G401.6 (cell line): ENCODE measurements at regions not wholly inside any gene's neighbourhood (a gene's known extent, or its start where the extent isn't known, plus 50 kb on each side); places are given as distances from the start of the nearest gene placed in this dataset.

Source experiments
- FAIRE-seq: peaks from 2 replicates; lab custom pipeline; 2012; peaks lifted over from hg19 to GRCh38; lab: Jason Lieb, UNC

DNA sequence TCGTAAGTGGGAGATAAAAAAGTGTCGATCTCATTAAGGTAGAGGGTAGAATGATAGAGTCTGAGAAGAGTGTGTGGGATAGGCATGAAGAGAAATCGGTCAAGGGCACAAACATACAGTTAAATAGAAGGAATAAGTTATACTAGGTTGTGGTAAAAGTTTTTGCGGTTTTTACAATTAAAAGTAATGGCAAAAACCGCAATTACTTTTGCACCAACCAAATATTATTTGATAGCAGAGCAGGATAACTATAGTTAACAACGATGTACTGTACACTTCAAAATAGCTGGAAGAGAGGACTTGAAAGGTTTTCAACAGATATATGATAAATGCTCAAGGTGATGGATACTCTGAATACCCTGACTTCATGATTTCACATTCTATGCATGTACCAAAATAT, 135.8 kb upstream of the CDH12 start:
- FAIRE-seq: no peak

DNA sequence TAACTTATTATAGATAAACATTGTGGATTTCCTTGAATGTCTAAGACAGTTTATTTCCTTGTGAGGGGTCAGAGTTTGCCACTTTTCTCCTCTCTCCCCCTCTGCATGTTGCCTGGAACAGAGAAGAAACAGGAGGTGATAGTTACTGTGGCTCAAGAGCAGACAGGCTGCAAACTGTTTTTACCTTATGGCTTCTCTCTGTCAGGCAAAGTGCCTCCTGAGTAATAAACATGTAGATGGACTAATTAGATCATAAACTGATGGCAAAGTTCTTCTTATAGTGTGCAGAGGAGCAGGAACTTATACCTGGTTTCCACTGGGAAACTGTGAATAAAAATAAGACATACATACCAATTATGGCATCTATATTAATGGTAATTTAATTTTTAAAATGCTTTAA, 133.1 kb upstream of the CDH12 start:
- FAIRE-seq: no peak

DNA sequence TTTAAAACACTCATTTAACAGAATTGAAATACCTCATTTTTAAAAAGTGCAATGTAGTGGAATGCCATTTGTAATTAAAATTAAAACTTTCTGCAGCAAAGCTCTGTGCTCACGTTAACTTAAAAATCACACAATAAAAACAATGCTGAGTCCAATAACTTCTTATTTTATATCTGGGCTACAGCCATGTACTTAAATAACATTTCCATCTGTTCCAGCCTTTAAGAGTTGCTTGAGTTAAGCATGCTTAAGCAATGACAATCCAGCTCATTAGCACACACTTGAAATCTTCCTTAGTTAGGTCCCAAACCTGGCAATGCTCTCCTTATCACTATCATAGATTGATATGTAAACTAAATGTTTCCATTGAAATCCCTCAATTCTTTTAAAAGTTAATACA, 132.3 kb upstream of the CDH12 start:
- FAIRE-seq: no peak

DNA sequence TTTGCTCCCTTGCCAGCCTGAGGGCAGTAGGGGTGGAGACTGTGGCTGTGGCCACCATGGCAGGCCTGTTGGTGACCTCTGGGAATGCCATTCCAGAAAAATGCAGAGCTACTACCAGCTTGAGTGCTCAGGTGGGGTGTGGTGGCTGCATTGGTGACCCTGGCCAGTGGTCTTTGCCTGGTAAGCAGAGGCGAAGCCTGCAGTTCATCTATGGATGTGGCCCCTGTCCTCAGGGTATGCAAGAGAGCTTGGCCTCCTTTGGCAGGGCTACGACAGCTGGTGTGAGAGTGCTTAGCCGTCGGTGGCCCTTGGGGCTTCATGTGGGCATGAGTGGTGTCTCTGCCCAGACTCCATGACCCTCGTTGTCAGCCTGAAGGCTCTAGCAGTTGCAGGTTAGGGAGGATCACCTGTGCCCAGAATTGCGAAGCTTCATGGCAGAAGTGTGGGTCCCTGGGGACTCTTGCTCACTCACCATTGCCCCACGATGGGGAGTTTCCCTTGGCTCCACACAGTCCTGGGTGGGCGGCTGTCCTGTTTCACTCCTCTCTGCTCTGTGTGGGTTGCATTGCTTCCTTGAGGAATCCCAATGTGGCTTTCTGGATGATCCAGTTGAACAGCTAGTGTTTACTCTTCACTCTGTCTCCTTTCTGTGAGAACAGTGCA, 117.9 kb upstream of the CDH12 start:
- no peak for FAIRE-seq

DNA sequence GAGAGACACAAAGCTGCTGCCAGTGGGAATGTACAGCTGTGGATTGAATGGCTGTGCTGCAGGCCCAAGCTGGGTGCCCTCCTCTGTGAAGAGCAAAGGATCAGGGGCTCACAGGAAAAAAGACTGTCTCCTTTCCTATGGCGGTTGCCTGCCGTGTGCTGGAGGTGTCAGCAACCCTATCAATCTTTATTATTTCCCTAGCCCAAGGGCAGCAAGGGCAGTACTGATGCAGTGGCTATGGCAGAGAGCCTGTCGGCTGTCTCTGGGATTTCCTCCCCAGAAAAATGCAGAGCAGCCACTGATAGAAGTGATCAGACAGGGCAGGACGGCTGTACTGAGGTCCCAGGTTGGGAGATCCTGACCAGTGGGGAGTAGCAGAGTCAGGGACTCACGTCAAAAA, 117.3 kb upstream of the CDH12 start:
- FAIRE-seq: no peak

DNA sequence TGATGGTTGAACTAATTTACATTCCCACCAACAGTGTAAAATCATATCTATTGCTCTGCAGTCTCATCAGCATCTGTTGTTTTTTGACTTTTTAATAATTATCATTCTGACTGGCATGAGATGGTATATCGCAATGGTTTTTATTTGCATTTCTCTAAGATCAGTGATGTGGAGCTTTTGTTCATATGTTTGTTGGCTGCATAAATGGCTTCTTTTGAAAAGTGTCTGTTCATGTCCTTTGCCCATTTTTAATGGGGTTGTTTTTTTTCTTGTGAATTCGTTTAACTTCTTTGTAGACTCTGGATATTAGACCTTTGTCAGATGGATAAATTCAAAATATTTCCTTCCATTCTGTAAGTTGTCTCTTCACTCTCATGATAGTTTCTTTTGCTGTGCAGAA, 115.2 kb upstream of the CDH12 start:
- no peak for FAIRE-seq

DNA sequence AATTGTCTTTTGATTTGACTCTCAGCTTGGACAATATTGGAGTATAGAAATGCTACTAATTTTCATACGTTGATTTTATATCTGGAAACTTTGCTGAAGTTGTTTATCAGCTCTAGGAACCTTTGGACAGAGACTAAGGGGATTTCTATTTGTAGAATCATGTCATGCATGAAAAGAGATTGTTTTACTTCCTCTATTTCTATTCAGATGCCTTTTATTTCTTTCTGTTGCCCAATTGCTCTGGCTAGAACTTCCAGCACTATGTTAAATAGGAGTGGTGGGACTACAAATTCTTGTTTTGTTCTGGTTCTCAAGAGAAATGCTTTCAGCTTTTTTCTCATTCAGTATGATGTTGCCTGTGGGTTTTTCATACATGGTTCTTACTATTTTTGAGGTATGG, 112.8 kb upstream of the CDH12 start:
- FAIRE-seq: no peak

DNA sequence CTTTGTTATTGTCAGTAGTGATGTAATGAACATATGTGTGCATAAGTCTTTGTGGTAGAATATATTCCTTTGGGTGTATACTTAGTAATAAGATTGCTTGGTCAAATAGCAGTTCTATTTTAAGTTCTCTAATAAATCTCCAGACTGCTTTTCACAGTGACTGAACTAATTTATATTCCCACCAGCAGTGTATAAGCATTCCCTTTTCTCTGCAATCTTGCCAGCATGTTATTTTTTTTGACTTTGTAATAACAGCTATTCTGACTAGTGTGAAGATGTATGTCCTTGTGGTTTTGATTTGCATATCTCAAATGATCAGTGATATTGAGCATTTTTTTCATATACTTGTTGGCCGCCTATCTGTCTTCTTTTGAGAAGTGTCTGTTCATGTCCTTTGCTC, 111.5 kb upstream of the CDH12 start:
- no peak for FAIRE-seq

DNA sequence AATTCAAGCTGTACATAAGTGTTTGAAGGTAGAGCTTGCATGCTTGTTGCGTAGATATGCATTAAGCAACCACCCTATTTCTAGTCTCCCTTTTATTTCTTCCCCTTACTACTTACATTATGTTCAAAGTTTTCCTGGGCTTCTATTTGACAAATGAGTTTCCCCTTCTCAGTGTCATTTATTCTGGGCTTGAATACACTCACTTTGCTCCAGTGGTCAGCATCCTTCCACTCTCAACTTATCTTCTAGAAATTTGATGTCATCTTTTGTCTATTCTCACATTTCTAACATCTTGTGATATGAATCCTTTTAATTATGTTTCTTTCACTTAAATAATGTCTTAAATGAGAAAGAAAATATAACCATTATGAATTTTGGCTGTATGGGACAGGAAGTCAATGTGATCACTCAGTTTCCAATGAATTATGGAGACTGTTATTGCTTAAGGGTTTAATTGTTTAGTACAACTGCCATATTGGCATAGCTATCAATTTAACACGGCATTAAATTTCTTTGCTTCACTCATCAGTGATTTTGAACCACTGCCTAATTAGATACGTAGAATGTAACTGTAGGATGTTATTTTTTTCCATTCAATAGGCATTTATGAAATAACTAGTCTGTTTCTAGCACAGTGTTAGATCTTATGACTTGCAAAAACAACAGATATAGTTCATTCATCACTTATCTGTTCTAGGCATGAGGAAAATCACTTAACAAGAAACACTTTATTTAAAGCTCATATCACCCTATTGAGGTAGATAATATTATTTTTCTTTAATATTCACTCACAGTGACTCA, 105.5 kb upstream of the CDH12 start:
- FAIRE-seq: no peak

DNA sequence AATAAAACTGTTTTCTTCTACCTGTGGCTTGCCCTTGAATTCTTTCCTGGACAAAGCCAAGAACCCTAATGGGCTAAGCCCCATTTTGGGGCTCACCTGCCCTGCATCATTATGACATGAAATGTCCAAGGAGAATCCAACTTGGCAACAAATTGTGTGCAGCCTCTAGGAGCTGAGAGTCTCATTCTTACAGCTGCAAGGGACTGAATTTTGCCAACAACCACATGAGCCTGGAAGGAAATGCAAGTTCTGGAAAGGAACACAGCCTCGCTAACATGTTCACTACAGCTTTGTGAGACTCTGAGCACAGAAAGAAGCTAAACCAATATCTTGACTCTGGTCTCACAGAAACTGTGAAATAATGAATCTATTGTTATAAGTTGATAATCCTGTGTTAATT, 94.8 kb upstream of the CDH12 start:
- no peak for FAIRE-seq

DNA sequence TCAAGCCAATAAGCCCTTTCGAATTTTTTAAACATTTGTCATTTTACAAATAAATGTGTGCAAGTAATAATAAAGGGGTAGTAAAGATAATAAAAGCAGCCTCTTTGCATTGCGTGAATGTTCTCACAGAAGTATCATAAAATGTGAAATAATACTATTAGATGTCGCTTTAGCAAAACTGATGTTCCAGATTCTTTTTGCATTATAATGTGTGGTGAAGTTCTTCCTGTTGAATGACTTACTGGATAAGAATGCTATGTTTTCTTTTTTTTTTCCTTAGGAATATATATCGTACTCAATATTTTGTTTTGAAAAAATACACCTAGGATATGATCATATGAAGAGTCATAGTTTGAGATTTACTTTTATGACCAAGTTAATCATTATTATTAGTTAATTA, 85.2 kb upstream of the CDH12 start:
- no peak for FAIRE-seq

DNA sequence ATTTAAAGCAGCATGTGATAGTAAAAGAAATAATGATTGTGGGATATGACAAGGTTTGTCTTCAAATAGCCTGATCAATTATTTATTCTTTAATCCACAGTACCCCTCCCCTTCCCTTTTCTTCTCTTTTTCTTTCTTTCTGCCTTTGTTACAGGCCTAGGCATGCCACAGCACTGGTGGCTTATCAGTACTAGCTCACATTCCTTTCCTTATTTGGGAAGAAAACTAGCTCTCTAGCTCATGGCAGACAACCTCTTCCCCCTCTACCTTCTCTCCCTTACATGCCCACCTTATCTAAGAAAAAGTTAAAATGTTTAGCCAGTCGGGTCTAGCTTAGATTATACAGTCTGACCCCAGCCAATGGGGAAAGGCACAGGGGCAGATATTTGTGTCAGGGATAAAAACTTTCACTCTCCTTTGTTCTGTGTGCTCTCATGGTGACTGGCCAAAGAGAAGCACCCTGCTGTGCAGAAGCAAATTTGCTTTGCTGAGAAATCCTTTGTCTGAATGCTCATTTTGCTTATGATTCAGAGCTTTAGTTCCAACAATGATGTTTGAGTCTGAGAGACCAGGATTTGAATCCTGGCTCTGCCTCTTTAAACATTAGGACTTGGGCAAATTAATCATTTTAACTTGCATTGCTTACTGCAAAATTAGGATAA, 75.8 kb upstream of the CDH12 start:
- no peak for FAIRE-seq

DNA sequence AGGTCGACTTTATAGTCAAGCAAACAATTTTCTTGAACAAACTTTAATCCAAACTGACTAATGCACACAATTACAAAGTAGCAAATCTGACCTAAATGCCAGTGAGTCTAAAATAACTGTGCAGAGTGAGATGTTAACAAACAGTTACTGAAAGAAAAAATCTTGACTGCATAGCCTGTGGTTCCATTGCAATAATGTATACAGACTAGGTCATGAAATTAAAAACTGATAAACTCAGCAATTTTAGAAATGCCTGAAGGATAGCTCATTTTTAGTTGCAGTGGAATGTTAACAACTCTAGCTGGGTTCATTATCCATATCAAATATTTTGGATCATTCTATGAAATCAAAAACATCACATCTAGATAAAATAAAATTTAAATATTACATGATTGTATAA, 73.4 kb upstream of the CDH12 start:
- FAIRE-seq: no peak

DNA sequence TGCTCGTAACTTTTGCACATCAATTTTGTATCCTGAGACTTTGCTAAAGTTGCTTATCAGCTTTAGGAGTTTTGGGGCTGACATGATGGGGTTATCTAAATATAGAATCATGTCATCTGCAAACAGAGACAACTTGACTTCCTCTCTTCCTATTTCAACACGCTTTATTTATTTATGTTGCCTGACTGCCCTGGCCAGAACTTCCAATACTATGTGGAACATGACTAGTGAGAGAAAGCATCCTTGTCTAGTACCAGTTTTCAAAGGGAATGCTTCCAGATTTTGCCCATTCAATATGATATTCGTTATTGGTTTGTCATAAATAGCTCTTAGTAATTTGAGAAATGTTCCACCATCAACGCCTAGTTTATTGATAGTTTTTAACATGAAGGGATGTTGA, 65.4 kb upstream of the CDH12 start:
- no peak for FAIRE-seq

DNA sequence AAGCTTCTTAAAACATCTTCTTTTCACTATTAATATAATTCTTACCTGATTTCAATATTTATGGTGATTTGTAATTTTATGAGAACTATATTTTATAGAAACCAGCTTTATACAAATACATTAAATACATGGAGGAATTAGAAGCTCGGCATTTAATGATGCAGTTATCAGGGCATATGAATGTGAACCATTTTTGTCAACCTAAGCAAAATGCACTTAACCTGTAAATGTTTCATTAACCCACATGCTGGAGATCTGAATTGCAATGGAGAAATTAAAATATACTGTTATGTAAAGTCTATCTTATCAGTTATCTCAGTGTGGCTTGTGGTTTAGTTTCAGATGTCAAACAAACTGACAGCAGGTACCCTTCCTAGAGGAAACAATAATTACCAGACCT, 63.2 kb upstream of the CDH12 start:
- FAIRE-seq: no peak

DNA sequence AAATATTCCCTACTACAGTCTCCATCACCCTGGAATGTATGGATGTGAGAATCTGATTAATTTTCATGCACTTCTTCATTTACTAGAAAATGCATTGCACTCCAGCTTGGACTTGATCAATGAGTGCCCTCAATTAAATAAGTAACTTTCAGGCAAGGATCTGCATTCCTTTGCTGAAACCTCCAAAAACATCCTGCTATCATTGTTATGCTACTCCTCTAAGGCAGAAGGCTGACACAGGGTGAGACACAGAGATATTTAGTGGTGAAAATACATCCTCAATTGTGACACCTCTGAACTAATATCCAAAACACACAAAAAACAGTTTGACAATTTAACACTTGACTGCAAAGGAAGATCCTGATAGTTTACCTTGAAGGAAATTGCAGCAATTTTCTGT, 57.9 kb upstream of the CDH12 start:
- no peak for FAIRE-seq

DNA sequence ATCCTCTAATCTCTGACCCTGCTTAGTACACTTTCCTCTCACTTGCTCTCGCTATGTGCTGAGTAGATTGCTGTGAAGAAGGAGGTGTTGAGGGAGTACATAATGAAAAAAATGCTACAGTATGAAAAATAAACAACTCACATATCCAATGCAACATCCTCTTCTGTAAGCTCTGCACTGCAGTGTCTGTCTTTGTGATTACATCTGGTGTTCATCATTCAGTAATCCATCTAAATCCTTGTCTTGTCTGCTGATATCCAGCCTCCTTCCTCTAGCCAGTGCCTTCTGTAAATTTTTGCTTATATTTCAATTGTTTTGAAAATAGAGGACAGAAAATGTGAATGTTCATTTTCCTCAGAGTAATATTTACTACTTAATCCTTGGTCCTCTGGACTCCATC, 57.4 kb upstream of the CDH12 start:
- no peak for FAIRE-seq

DNA sequence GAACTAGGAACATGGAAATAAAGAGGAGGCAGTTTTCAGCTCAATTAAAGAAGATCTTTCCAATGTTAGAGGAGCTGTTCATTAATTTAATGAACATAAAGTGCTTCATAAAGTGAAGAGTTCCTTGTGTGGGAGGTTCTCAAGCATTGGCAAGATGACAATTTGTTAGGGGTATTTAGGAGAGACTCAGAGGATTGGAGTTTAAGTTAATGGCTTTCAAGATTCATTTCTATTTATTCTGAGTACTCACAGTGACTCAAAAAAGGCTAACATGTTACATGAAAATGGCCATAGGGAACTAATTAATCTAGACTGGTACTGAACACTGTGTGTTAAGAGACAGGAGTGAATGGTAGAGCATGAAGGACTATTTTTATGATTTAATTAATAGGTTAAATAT, 55.4 kb upstream of the CDH12 start:
- no peak for FAIRE-seq

DNA sequence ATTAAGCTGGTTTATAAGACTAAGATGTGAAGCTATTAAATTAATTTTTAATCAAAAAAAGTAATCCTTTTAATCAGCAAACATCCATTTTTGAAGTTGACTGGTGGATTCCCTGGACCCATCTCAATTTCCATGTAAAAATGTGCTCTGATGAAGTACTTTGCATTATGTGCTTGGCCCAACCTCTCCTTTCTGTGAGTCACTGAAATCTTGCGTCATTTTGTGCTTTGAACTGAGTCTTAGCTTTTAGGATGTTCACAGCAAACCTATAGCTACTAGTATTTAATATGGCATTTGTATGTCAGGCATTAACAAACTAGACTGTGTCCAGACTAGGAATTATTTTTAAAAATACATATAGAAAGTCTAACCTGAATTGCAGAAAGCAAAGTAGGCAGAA, 55.0 kb upstream of the CDH12 start:
- no peak for FAIRE-seq
